ENCODE measurements at regions not wholly inside any gene's neighbourhood (a gene's known extent, or its start where the extent isn't known, plus 50 kb on each side); places are given as distances from the start of the nearest gene placed in this dataset.

DNA sequence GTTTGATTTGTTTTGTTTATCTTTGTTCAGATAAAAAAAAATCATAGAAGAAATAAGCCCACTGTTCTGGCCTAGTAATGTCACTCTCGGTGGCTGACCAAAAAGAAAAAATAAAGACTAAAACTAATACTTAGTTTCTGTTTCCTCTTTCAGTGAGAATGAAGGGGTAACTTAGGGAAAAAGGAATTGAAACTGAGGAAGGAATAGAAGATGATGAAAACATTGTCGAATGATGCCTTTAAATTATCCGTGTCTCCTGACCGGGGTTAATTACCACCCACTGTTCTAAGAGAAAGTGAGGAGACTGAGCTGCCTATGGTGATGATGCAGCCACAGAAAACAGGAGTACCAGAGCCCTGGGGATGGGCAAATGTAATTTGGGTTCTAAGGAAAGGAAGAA is 73.1 kb downstream of the PTCHD4 start:
- no peak for TF ChIP-seq CTCF (IDR thresholded peaks at IDR 0.05)
- TF ChIP-seq POLR2A (IDR thresholded peaks at IDR 0.05), result no peak
